ENCODE measurements at regions not wholly inside any gene's neighbourhood (a gene's known extent, or its start where the extent isn't known, plus 50 kb on each side); places are given as distances from the start of the nearest gene placed in this dataset.
A peak's percentile ranks its signal among the peaks of the same experiment; 100 is the strongest.

GRCh38 chr13:79267560-79267959 is 138.5 kb downstream of the RBM26 start:
- DNase-seq (ENCODE audit: low read depth in 2 of 2) = no peak

GRCh38 chr13:79258489-79258888 is 147.6 kb downstream of the RBM26 start:
- DNase-seq (ENCODE audit: low read depth in 2 of 2) = no peak

GRCh38 chr13:79246578-79246949 is 159.5 kb downstream of the RBM26 start:
- no peak for DNase-seq (ENCODE audit: low read depth in 2 of 2)

GRCh38 chr13:79245937-79246577 is 160.0 kb downstream of the RBM26 start:
- no peak for DNase-seq (ENCODE audit: low read depth in 2 of 2)

- DNase-seq (ENCODE audit: low read depth in 2 of 2) = no peak
These were observed 164.4 kb downstream of the RBM26 start for GRCh38 chr13:79241697-79242096.

- no peak for DNase-seq (ENCODE audit: low read depth in 2 of 2)
These were observed 168.1 kb downstream of the RBM26 start for GRCh38 chr13:79237981-79238380.

GRCh38 chr13:79231887-79232286 is 174.2 kb downstream of the RBM26 start:
- no peak for DNase-seq (ENCODE audit: low read depth in 2 of 2)

GRCh38 chr13:79229761-79230160 is 176.3 kb downstream of the RBM26 start:
- DNase-seq (ENCODE audit: low read depth in 2 of 2) = no peak

- DNase-seq (ENCODE audit: low read depth in 2 of 2) = no peak
These were observed 177.1 kb downstream of the RBM26 start for GRCh38 chr13:79228972-79229371.

- no peak for DNase-seq (ENCODE audit: low read depth in 2 of 2)
These were observed 178.6 kb downstream of the RBM26 start for GRCh38 chr13:79227418-79227817.

- DNase-seq (ENCODE audit: low read depth in 2 of 2) = no peak
These were observed 179.1 kb downstream of the RBM26 start for GRCh38 chr13:79226938-79227337.

- DNase-seq (ENCODE audit: low read depth in 2 of 2) = no peak
These were observed 179.8 kb downstream of the RBM26 start for GRCh38 chr13:79226250-79226649.

GRCh38 chr13:79225487-79226232 is 180.4 kb downstream of the RBM26 start:
- no peak for DNase-seq (ENCODE audit: low read depth in 2 of 2)

GRCh38 chr13:79222427-79223205 is 183.4 kb downstream of the RBM26 start:
- no peak for DNase-seq (ENCODE audit: low read depth in 2 of 2)

GRCh38 chr13:79212064-79212619 is 193.9 kb downstream of the RBM26 start:
- DNase-seq (ENCODE audit: low read depth in 2 of 2) = no peak

- no peak for DNase-seq (ENCODE audit: low read depth in 2 of 2)
These were observed 194.7 kb downstream of the RBM26 start for GRCh38 chr13:79211377-79211776.

- DNase-seq (ENCODE audit: low read depth in 2 of 2) = no peak
These were observed 208.1 kb downstream of the RBM26 start for GRCh38 chr13:79197933-79198332.

- DNase-seq (ENCODE audit: low read depth in 2 of 2) = no peak
These were observed 209.2 kb downstream of the RBM26 start for GRCh38 chr13:79196843-79197242.

- no peak for DNase-seq (ENCODE audit: low read depth in 2 of 2)
These were observed 209.7 kb downstream of the RBM26 start for GRCh38 chr13:79196366-79196765.

- no peak for DNase-seq (ENCODE audit: low read depth in 2 of 2)
These were observed 211.3 kb downstream of the RBM26 start for GRCh38 chr13:79194727-79195126.

- peak in 1 of 2 donors; percentile 19 for DNase-seq (ENCODE audit: low read depth in 2 of 2)
These were observed 211.8 kb downstream of the RBM26 start for GRCh38 chr13:79194272-79194671.

GRCh38 chr13:79191501-79191900 is 214.6 kb downstream of the RBM26 start:
- DNase-seq (ENCODE audit: low read depth in 2 of 2) = no peak
